K562 (cell line): ENCODE measurements at regions not wholly inside any gene's neighbourhood (a gene's known extent, or its start where the extent isn't known, plus 50 kb on each side); places are given as distances from the start of the nearest gene placed in this dataset.

Experiments
- ATAC-seq: fragments of 200-7000 bp; cut with Tn5 transposase; 3 replicates; pipeline ENCODE4 v1.9.1; 2020; ENCODE audit warnings: moderate library complexity
- BruUV-seq: library from RNA; stranded (reverse); fragments of 400-500 nt; replicated peaks from 2 replicates; lab custom pipeline; 2021; lab: Mats Ljungman, UMichigan
- CTCF ChIA-PET: fragments of 300-600 bp; formaldehyde crosslinking; extraction: SDS; loops from one replicate; lab custom pipeline; 2021; ENCODE audit warnings: low intra/inter-chr PET ratio; lab: Yijun Ruan, JAX
- POLR2A ChIA-PET: fragments of 300-600, 350-650 bp; sonication (Branson Sonifier 250); formaldehyde crosslinking; extraction: SDS; loops from one replicate; lab custom pipeline; 2021; ENCODE audit warnings: antibody characterized with exemption, inconsistent platforms; lab: Yijun Ruan, JAX
- DNase-seq, 4 experiments: peaks; one replicate each; pipeline versions ENCODE4 v3.0.0 to v3.0.0-alpha.2; 2011 to 2018; ENCODE audit warnings: low spot score in 3 of 4, mixed read lengths in 3 of 4; ENCODE audit errors: extremely low read depth in 1 of 4
- FAIRE-seq: peaks from 2 replicates; lab custom pipeline; 2011; peaks lifted over from hg19 to GRCh38; lab: Jason Lieb, UNC
- H2AFZ ChIP-seq: 2 replicates; pipeline ENCODE4 v1.6.0; 2011; ENCODE audit warnings: low read depth, low read length, control low read depth, inconsistent platforms
- H3K27ac ChIP-seq: fragments of 200-600 bp; 3 replicates; pipeline ENCODE4 v1.8.0; 2011; ENCODE audit warnings: low read depth, mild to moderate bottlenecking, control low read depth, inconsistent platforms, low read length, moderate library complexity, mixed read lengths; ENCODE audit errors: extremely low read depth
- H3K27me3 ChIP-seq, 2 experiments: fragments of 300-600 bp in 1 of 2; 2 replicates in 1 of 2; 3 replicates in 1 of 2; pipeline versions ENCODE4 v1.6.0 to v1.8.0; 2011; ENCODE audit warnings: inconsistent platforms in 2 of 2, low read length in 2 of 2, mild to moderate bottlenecking in 1 of 2, mixed read lengths in 1 of 2, moderate library complexity in 1 of 2; ENCODE audit not compliant: control insufficient read depth in 2 of 2, insufficient read depth in 2 of 2
- H3K36me3 ChIP-seq: fragments of 300-600 bp; 3 replicates; pipeline ENCODE4 v1.8.0; 2011; ENCODE audit warnings: mild to moderate bottlenecking, low read length, inconsistent platforms; ENCODE audit not compliant: control insufficient read depth, insufficient read depth
- H3K4me1 ChIP-seq, 2 experiments: fragments of 200-600 bp in 1 of 2; replicated peaks in 1 of 2; 2 replicates in 1 of 2; 3 replicates in 1 of 2; pipeline versions ENCODE4 v1.5.1 to v1.8.0; 2011; ENCODE audit warnings: inconsistent platforms in 2 of 2, low read length in 2 of 2, mild to moderate bottlenecking in 1 of 2, mixed read lengths in 1 of 2, moderate library complexity in 1 of 2; ENCODE audit not compliant: control insufficient read depth in 2 of 2, insufficient read depth in 2 of 2
- H3K4me2 ChIP-seq: 2 replicates; pipeline ENCODE4 v1.6.1; 2011; ENCODE audit warnings: low read length, control low read depth, inconsistent platforms, mixed read lengths; ENCODE audit not compliant: insufficient read depth
- H3K4me3 ChIP-seq: fragments of 200-600 bp; sonication (generic), shearing (Covaris generic); 2 replicates; pipeline ENCODE4 v1.5.1; 2016; ENCODE audit warnings: control low read depth, inconsistent platforms
- H3K79me2 ChIP-seq: fragments of 200-600 bp; 3 replicates; pipeline ENCODE4 v1.8.0; 2011; ENCODE audit warnings: low read length, inconsistent platforms; ENCODE audit not compliant: control insufficient read depth, insufficient read depth
- H3K9ac ChIP-seq, 2 experiments: 2 replicates each; pipeline versions ENCODE4 v1.6.0 to v1.6.1; 2011; ENCODE audit warnings: low read depth in 2 of 2, low read length in 2 of 2, control low read depth in 1 of 2, inconsistent platforms in 1 of 2, mild to moderate bottlenecking in 1 of 2, mixed read lengths in 1 of 2; ENCODE audit not compliant: insufficient read depth in 1 of 2
- H3K9me1 ChIP-seq: one replicate; pipeline ENCODE4 v1.6.0; 2011; ENCODE audit warnings: inconsistent platforms, mild to moderate bottlenecking, low read length, moderate library complexity; ENCODE audit not compliant: control insufficient read depth, insufficient read depth
- H3K9me3 ChIP-seq: replicated peaks from 2 replicates; pipeline ENCODE4 v1.5.1; 2011; ENCODE audit warnings: low read depth, low read length, inconsistent platforms; ENCODE audit not compliant: control insufficient read depth, insufficient read depth
- H4K20me1 ChIP-seq: replicated peaks from 2 replicates; pipeline ENCODE4 v1.6.1; 2011; ENCODE audit warnings: low read length, inconsistent platforms, mixed read lengths; ENCODE audit not compliant: control insufficient read depth, insufficient read depth
- ATF6 ChIP-seq: sonication (generic); formaldehyde crosslinking; IDR thresholded peaks from 2 replicates; pipeline ENCODE4 v1.4.0; 2020; ENCODE audit warnings: mild to moderate bottlenecking, missing genetic modification reagents
- CBX8 ChIP-seq: fragments of 200-600 bp; sonication (generic); IDR thresholded peaks from 2 replicates; pipeline ENCODE4 v1.6.1; 2012; ENCODE audit warnings: borderline replicate concordance, mixed run types, low read depth, mild to moderate bottlenecking, moderate library complexity, mixed read lengths, low read length, control low read depth, inconsistent platforms; ENCODE audit not compliant: poor library complexity, severe bottlenecking; ENCODE audit errors: extremely low read depth
- CHD4 ChIP-seq: fragments of 200-600 bp; sonication (generic); IDR thresholded peaks from 3 replicates; pipeline ENCODE4 v1.6.1; 2012; ENCODE audit warnings: low read depth, mild to moderate bottlenecking, mixed read lengths, low read length, inconsistent platforms; ENCODE audit not compliant: insufficient read depth, insufficient replicate concordance, poor library complexity, severe bottlenecking
- FOXA1 ChIP-seq: fragments of 450-650 bp; IDR thresholded peaks from 2 replicates; pipeline ENCODE4 v1.6.1; 2016; ENCODE audit warnings: mild to moderate bottlenecking, borderline replicate concordance
- ID3 ChIP-seq, 2 experiments: fragments of 250-450 bp in 1 of 2; fragments of 450-650 bp in 1 of 2; sonication (Bioruptor Pico) in 1 of 2; IDR thresholded peaks; 2 replicates each; pipeline versions ENCODE4 v1.6.1 to v1.8.0; 2016 to 2021; ENCODE audit warnings: mild to moderate bottlenecking in 2 of 2, moderate library complexity in 2 of 2, missing compliant biosample characterization in 1 of 2, missing genetic modification characterization in 1 of 2
- KLF1 ChIP-seq: fragments of 450-650 bp; IDR thresholded peaks from 2 replicates; pipeline ENCODE4 v1.6.1; 2016; ENCODE audit warnings: missing genetic modification characterization, missing compliant biosample characterization
- LEF1 ChIP-seq: fragments of 450-650 bp; IDR thresholded peaks from 2 replicates; pipeline ENCODE4 v1.6.1; 2016; ENCODE audit warnings: mild to moderate bottlenecking
- NR2C2 ChIP-seq, 2 experiments: fragments of 200-800 bp in 1 of 2; sonication (Bioruptor generic) in 1 of 2; sonication (generic) in 1 of 2; formaldehyde crosslinking in 1 of 2; IDR thresholded peaks; 2 replicates each; pipeline versions ENCODE4 v1.6.1 to v1.8.0; 2016 to 2022; ENCODE audit warnings: mild to moderate bottlenecking in 1 of 2, missing compliant biosample characterization in 1 of 2, missing genetic modification characterization in 1 of 2, missing genetic modification reagents in 1 of 2
- PHTF2 ChIP-seq: fragments of 250-450 bp; sonication (Bioruptor Pico); IDR thresholded peaks from 2 replicates; pipeline ENCODE4 v1.5.0; 2021; ENCODE audit warnings: mild to moderate bottlenecking
- PTBP1 ChIP-seq: fragments of 200-400 bp; formaldehyde crosslinking; IDR thresholded peaks from 2 replicates; pipeline ENCODE4 v1.6.1; 2017; ENCODE audit warnings: low read depth, low read length
- XRCC4 ChIP-seq: IDR thresholded peaks from one replicate; pipeline ENCODE4 v1.6.1; 2011; ENCODE audit not compliant: insufficient read depth, insufficient read length; ENCODE audit errors: extremely low read depth
- ZNF146 ChIP-seq: IDR thresholded peaks from one replicate; pipeline ENCODE4 v1.6.1; 2018; ENCODE audit warnings: missing compliant biosample characterization; ENCODE audit not compliant: unreplicated experiment
- ZNF239 ChIP-seq: fragments of 250-450 bp; sonication (Bioruptor Pico); IDR thresholded peaks from 2 replicates; pipeline ENCODE4 v1.4.0; 2020; ENCODE audit warnings: mild to moderate bottlenecking
- WGBS: fragments of 100-300 bp; shearing (Covaris generic); methylation state at CpG from one replicate; pipeline ENCODE4 v1.1.6; 2016; ENCODE audit warnings: low coverage, mixed read lengths; ENCODE audit not compliant: insufficient coverage; ENCODE audit errors: missing lambda C conversion rate; 5-methylcytosine and 5-hydroxymethylcytosine counted together
- in situ Hi-C: fragments of 300-500 bp; cut with MboI; formaldehyde crosslinking; loops from 4 replicates; pipeline ENCODE4 v1.15.0; 2018; ENCODE audit warnings: inconsistent platforms, mixed read lengths
- intact Hi-C: fragments of 100-400 bp; cut with micrococcal nuclease; formaldehyde crosslinking; loops from 2 replicates; pipeline ENCODE4 v1.14.2; 2022

GRCh38 chr20:6665621-6666355 lies 101.7 kb upstream of the BMP2 start:
- in situ Hi-C loops (no loop called here), intact Hi-C loops (no loop called here)
- BruUV-seq = no TSS peak
- FAIRE-seq (no peak), DNase-seq (no peak), ATAC-seq (no peak)
- TF ChIP-seq ID3 (CRISPR knock-in tag; IDR thresholded peaks at IDR 0.05) = no peak
- TF ChIP-seq ID3 (tag; IDR thresholded peaks at IDR 0.05) = no peak
- TF ChIP-seq ZNF239 (CRISPR knock-in tag) = no peak
- no peak for TF ChIP-seq CHD4
- TF ChIP-seq KLF1 (tag) = no peak
- no peak for TF ChIP-seq ATF6 (CRISPR knock-in tag)
- no peak for TF ChIP-seq ZNF146
- TF ChIP-seq NR2C2 (CRISPR knock-in tag; IDR thresholded peaks at IDR 0.05) = no peak
- no peak for TF ChIP-seq NR2C2 (tag; IDR thresholded peaks at IDR 0.05)
- TF ChIP-seq PTBP1 = no peak
- no peak for TF ChIP-seq PHTF2 (CRISPR knock-in tag)
- TF ChIP-seq LEF1 = no peak
- TF ChIP-seq XRCC4 = no peak
- TF ChIP-seq CBX8 = no peak
- TF ChIP-seq FOXA1 = no peak
- no peak overlapping the region for H3K4me2 ChIP-seq
- H3K9me3 ChIP-seq = no peaks in the 10 kb centered on the region
- no peaks in the 10 kb centered on the region for H4K20me1 ChIP-seq
- H3K4me3 ChIP-seq = no peak overlapping the region
- no peak overlapping the region for H2AFZ ChIP-seq
- ChIA-PET POLR2A (no interaction called here), CTCF (no interaction called here)
- H3K4me1 ChIP-seq = no peaks in the 10 kb centered on the region
- H3K9ac ChIP-seq = no peak overlapping the region
- no peaks in the 10 kb centered on the region for H3K9me1 ChIP-seq
- H3K79me2 ChIP-seq = no peaks in the 10 kb centered on the region
- no peaks in the 10 kb centered on the region for H3K36me3 ChIP-seq
- no peaks in the 10 kb centered on the region for H3K27me3 ChIP-seq
- WGBS = 3% methylated on average over 5 of the region's 5 CpGs
- no peak overlapping the region for H3K27ac ChIP-seq
